K562 (cell line): ENCODE measurements at regions not wholly inside any gene's neighbourhood (a gene's known extent, or its start where the extent isn't known, plus 50 kb on each side); places are given as distances from the start of the nearest gene placed in this dataset.

Experiments used
- BRF1 ChIP-seq: IDR thresholded peaks from 3 replicates; pipeline ENCODE4 v1.6.1; 2011; ENCODE audit warnings: borderline replicate concordance, mild to moderate bottlenecking; ENCODE audit not compliant: insufficient read length; ENCODE audit errors: extremely low read depth
- CBX3 ChIP-seq, 2 experiments: IDR thresholded peaks; 1 replicate in 1 of 2; 2 replicates in 1 of 2; pipeline ENCODE4 v1.6.1; 2012; ENCODE audit warnings: inconsistent platforms in 2 of 2, low read length in 2 of 2, borderline replicate concordance in 1 of 2, control low read depth in 1 of 2
- CCAR2 ChIP-seq: fragments of 200-400 bp; formaldehyde crosslinking; IDR thresholded peaks from 2 replicates; pipeline ENCODE4 v1.6.1; 2017; ENCODE audit warnings: mild to moderate bottlenecking, low read depth, low read length
- CREBBP ChIP-seq: IDR thresholded peaks from one replicate; pipeline ENCODE4 v1.6.1; 2012; ENCODE audit warnings: low read depth, mild to moderate bottlenecking, control low read depth, inconsistent platforms, low read length
- ELF2 ChIP-seq: fragments of 250-450 bp; sonication (Bioruptor Pico); IDR thresholded peaks from 2 replicates; pipeline ENCODE4 v1.5.0; 2021; ENCODE audit warnings: mild to moderate bottlenecking
- MEIS2 ChIP-seq: fragments of 450-650 bp; IDR thresholded peaks from 2 replicates; pipeline ENCODE4 v1.6.1; 2014; ENCODE audit warnings: mild to moderate bottlenecking; ENCODE audit not compliant: partially characterized antibody
- RBM25 ChIP-seq: fragments of 200-400 bp; formaldehyde crosslinking; IDR thresholded peaks from 2 replicates; pipeline ENCODE4 v1.6.1; 2018; ENCODE audit warnings: low read length, low read depth, moderate library complexity; ENCODE audit not compliant: severe bottlenecking
- STAG1 ChIP-seq: sonication (generic); formaldehyde crosslinking; IDR thresholded peaks from 2 replicates; pipeline ENCODE4 v1.5.0; 2020; ENCODE audit warnings: missing genetic modification reagents, borderline replicate concordance
- ZBTB17 ChIP-seq: fragments of 450-650 bp; formaldehyde crosslinking; IDR thresholded peaks from 2 replicates; pipeline ENCODE4 v1.4.0; 2020; ENCODE audit warnings: mild to moderate bottlenecking
- ZNF347 ChIP-seq: fragments of 450-650 bp; formaldehyde crosslinking; IDR thresholded peaks from 2 replicates; pipeline ENCODE4 v1.4.0; 2020; ENCODE audit warnings: low read depth, mild to moderate bottlenecking, moderate library complexity
- ZNF695 ChIP-seq: fragments of 450-650 bp; formaldehyde crosslinking; IDR thresholded peaks from 2 replicates; pipeline ENCODE4 v1.4.0; 2020; ENCODE audit warnings: mild to moderate bottlenecking, moderate library complexity
- TF ChIP-seq, protein P1 (sequence below): fragments of 250-450 bp; sonication (Bioruptor Pico); IDR thresholded peaks from 2 replicates; pipeline ENCODE4 v1.8.0; 2022; ENCODE audit warnings: moderate library complexity, mild to moderate bottlenecking, inconsistent platforms
- TF ChIP-seq, protein P2 (sequence below): fragments of 450-650 bp; formaldehyde crosslinking; IDR thresholded peaks from 2 replicates; pipeline ENCODE4 v1.4.0; 2022; ENCODE audit warnings: missing genetic modification characterization
- TF ChIP-seq, protein P3 (sequence below): fragments of 200-400 bp; formaldehyde crosslinking; IDR thresholded peaks from 2 replicates; pipeline ENCODE4 v1.6.1; 2017; ENCODE audit warnings: mild to moderate bottlenecking, low read depth, low read length, moderate library complexity
- TF ChIP-seq, protein P4 (sequence below): fragments of 450-650 bp; IDR thresholded peaks from 2 replicates; pipeline ENCODE4 v1.6.1; 2018; ENCODE audit not compliant: partially characterized antibody
- TF ChIP-seq, protein P5 (sequence below): sonication (generic); formaldehyde crosslinking; IDR thresholded peaks from 2 replicates; pipeline ENCODE4 v1.8.0; 2022; ENCODE audit warnings: missing genetic modification reagents, mild to moderate bottlenecking, moderate library complexity, borderline replicate concordance

DNA sequence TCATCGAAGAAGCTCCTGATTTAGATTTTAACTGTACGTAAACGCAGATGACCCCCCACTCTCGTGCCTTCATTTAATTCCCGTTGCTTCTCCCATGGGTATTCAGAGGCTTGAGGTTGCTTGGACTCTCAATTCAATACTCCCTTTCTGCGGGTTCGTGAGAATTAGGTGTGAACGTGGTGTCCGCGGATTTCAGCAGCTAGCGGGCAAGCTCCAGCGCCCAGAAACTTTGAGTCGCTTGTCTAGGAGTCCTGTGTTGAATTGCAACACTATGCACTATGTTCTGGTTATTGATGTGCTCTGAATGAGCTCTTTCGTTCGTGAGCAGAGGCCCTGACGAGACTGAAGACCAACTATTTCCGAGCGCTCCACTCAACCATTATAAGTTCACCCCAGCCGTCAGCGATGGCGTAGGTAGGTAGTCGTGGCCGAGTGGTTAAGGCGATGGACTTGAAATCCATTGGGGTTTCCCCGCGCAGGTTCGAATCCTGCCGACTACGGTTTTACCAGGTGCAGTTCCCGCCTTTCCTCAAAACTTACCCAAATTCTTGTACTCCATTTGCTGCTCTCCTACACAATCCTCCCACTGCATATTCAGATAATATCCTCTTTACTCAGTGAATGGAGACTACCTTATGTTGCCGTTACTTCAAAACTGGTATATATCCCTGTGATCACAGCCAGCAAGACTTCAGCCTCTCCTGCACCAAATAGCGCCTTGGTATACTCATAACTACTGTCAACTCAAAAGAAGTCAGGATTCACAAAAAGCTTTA, 72.6 kb upstream of the ZNF184 start (continued):
- TF ChIP-seq, protein P1, sequence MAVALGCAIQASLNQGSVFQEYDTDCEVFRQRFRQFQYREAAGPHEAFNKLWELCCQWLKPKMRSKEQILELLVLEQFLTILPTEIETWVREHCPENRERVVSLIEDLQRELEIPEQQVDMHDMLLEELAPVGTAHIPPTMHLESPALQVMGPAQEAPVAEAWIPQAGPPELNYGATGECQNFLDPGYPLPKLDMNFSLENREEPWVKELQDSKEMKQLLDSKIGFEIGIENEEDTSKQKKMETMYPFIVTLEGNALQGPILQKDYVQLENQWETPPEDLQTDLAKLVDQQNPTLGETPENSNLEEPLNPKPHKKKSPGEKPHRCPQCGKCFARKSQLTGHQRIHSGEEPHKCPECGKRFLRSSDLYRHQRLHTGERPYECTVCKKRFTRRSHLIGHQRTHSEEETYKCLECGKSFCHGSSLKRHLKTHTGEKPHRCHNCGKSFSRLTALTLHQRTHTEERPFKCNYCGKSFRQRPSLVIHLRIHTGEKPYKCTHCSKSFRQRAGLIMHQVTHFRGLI (CRISPR knock-in tag) = no peak
- TF ChIP-seq, protein P2, sequence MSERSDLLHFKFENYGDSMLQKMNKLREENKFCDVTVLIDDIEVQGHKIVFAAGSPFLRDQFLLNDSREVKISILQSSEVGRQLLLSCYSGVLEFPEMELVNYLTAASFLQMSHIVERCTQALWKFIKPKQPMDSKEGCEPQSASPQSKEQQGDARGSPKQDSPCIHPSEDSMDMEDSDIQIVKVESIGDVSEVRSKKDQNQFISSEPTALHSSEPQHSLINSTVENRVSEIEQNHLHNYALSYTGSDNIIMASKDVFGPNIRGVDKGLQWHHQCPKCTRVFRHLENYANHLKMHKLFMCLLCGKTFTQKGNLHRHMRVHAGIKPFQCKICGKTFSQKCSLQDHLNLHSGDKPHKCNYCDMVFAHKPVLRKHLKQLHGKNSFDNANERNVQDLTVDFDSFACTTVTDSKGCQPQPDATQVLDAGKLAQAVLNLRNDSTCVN (CRISPR knock-in tag) = 0 out of 2 replicates have a peak, but pooled peaks have one; percentile 36
- TF ChIP-seq STAG1 (CRISPR knock-in tag) (no peak), RBM25 (no peak), ZBTB17 (0 out of 2 replicates have a peak, but pooled peaks have one; percentile 8), ZNF695 (CRISPR knock-in tag) (no peak), CCAR2 (0 out of 2 replicates have a peak, but pooled peaks have one; percentile 60), CREBBP (no peak), CBX3 (IDR thresholded peaks at IDR 0.05; ENCODE audit: borderline replicate concordance in 1 of 2, low read length in 2 of 2) (peak in 1 of 2 experiments; percentile 33; a peak in 1 of 3 replicates), MEIS2 (no peak), BRF1 (peak; percentile 83), ELF2 (CRISPR knock-in tag) (no peak), ZNF347 (no peak)
- TF ChIP-seq, protein P3, sequence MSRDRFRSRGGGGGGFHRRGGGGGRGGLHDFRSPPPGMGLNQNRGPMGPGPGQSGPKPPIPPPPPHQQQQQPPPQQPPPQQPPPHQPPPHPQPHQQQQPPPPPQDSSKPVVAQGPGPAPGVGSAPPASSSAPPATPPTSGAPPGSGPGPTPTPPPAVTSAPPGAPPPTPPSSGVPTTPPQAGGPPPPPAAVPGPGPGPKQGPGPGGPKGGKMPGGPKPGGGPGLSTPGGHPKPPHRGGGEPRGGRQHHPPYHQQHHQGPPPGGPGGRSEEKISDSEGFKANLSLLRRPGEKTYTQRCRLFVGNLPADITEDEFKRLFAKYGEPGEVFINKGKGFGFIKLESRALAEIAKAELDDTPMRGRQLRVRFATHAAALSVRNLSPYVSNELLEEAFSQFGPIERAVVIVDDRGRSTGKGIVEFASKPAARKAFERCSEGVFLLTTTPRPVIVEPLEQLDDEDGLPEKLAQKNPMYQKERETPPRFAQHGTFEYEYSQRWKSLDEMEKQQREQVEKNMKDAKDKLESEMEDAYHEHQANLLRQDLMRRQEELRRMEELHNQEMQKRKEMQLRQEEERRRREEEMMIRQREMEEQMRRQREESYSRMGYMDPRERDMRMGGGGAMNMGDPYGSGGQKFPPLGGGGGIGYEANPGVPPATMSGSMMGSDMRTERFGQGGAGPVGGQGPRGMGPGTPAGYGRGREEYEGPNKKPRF = no peak
- TF ChIP-seq, protein P4, sequence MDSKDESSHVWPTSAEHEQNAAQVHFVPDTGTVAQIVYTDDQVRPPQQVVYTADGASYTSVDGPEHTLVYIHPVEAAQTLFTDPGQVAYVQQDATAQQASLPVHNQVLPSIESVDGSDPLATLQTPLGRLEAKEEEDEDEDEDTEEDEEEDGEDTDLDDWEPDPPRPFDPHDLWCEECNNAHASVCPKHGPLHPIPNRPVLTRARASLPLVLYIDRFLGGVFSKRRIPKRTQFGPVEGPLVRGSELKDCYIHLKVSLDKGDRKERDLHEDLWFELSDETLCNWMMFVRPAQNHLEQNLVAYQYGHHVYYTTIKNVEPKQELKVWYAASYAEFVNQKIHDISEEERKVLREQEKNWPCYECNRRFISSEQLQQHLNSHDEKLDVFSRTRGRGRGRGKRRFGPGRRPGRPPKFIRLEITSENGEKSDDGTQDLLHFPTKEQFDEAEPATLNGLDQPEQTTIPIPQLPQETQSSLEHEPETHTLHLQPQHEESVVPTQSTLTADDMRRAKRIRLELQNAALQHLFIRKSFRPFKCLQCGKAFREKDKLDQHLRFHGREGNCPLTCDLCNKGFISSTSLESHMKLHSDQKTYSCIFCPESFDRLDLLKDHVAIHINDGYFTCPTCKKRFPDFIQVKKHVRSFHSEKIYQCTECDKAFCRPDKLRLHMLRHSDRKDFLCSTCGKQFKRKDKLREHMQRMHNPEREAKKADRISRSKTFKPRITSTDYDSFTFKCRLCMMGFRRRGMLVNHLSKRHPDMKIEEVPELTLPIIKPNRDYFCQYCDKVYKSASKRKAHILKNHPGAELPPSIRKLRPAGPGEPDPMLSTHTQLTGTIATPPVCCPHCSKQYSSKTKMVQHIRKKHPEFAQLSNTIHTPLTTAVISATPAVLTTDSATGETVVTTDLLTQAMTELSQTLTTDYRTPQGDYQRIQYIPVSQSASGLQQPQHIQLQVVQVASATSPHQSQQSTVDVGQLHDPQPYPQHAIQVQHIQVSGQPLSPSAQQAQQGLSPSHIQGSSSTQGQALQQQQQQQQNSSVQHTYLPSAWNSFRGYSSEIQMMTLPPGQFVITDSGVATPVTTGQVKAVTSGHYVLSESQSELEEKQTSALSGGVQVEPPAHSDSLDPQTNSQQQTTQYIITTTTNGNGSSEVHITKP = peak; percentile 40
- TF ChIP-seq, protein P5, sequence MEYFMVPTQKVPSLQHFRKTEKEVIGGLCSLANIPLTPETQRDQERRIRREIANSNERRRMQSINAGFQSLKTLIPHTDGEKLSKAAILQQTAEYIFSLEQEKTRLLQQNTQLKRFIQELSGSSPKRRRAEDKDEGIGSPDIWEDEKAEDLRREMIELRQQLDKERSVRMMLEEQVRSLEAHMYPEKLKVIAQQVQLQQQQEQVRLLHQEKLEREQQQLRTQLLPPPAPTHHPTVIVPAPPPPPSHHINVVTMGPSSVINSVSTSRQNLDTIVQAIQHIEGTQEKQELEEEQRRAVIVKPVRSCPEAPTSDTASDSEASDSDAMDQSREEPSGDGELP = peak; percentile 77; the same call in 1 of the 2 replicates
